Osteocyte (in vitro differentiated cells): ENCODE measurements at regions not wholly inside any gene's neighbourhood (a gene's known extent, or its start where the extent isn't known, plus 50 kb on each side); places are given as distances from the start of the nearest gene placed in this dataset.

Source experiments
- DNase-seq: peaks from one replicate; pipeline ENCODE4 v3.0.0; 2021; ENCODE audit warnings: mixed read lengths; ENCODE audit not compliant: unreplicated experiment; ENCODE audit errors: extremely low spot score
- H3K27ac Mint-ChIP-seq: one replicate; pipeline ENCODE4 v1.8.0; 2021; ENCODE audit warnings: mild to moderate bottlenecking, mixed read lengths; ENCODE audit not compliant: unreplicated experiment
- H3K27me3 Mint-ChIP-seq: one replicate; pipeline ENCODE4 v1.8.0; 2021; ENCODE audit warnings: mixed read lengths; ENCODE audit not compliant: unreplicated experiment
- H3K36me3 Mint-ChIP-seq: one replicate; pipeline ENCODE4 v1.8.0; 2021; ENCODE audit warnings: mixed read lengths; ENCODE audit not compliant: unreplicated experiment
- H3K4me1 Mint-ChIP-seq: one replicate; pipeline ENCODE4 v1.8.0; 2021; ENCODE audit warnings: mixed read lengths; ENCODE audit not compliant: unreplicated experiment
- H3K4me3 Mint-ChIP-seq: one replicate; pipeline ENCODE4 v1.8.0; 2021; ENCODE audit warnings: mild to moderate bottlenecking, moderate library complexity, mixed read lengths; ENCODE audit not compliant: unreplicated experiment
- H3K9me3 Mint-ChIP-seq: one replicate; pipeline ENCODE4 v1.8.0; 2021; ENCODE audit warnings: mixed read lengths; ENCODE audit not compliant: unreplicated experiment
- TF ChIP-seq, protein P1 (sequence below): fragments of 200-600 bp; sonication (generic); IDR thresholded peaks from 2 replicates; pipeline ENCODE4 v1.5.0; 2021; ENCODE audit warnings: antibody characterized with exemption, mild to moderate bottlenecking, moderate library complexity

DNA sequence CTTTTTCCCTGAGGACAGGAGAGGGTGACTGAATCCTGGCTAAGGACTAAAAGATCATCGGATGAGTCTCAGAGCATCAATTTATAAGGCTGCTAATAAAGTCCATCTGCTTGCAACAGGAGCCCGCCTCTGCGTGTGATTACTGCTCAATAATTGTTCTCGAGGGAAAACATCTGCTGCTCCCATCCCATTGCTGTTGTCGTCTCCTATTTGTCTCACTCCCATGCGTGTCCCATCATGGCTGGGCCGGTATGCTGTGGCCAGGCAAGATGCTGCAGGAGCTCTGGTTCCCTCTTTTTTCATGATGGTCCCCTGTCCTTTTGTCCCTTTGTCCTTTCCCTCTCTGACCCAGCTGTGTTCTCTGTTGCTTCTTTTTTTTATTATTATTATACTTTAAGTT lies 121.2 kb downstream of the SPATA19 start:
- no peaks in the 10 kb centered on the region for H3K4me1 Mint-ChIP-seq
- DNase-seq, result no peak
- H3K27ac Mint-ChIP-seq, result no peak overlapping the region
- no peaks in the 10 kb centered on the region for H3K36me3 Mint-ChIP-seq
- TF ChIP-seq, protein P1, sequence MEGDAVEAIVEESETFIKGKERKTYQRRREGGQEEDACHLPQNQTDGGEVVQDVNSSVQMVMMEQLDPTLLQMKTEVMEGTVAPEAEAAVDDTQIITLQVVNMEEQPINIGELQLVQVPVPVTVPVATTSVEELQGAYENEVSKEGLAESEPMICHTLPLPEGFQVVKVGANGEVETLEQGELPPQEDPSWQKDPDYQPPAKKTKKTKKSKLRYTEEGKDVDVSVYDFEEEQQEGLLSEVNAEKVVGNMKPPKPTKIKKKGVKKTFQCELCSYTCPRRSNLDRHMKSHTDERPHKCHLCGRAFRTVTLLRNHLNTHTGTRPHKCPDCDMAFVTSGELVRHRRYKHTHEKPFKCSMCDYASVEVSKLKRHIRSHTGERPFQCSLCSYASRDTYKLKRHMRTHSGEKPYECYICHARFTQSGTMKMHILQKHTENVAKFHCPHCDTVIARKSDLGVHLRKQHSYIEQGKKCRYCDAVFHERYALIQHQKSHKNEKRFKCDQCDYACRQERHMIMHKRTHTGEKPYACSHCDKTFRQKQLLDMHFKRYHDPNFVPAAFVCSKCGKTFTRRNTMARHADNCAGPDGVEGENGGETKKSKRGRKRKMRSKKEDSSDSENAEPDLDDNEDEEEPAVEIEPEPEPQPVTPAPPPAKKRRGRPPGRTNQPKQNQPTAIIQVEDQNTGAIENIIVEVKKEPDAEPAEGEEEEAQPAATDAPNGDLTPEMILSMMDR, result no peak
- peaks cover 4% of the 10 kb centered on the region for H3K9me3 Mint-ChIP-seq
- H3K4me3 Mint-ChIP-seq, result no peak overlapping the region
- H3K27me3 Mint-ChIP-seq, result no peaks in the 10 kb centered on the region

DNA sequence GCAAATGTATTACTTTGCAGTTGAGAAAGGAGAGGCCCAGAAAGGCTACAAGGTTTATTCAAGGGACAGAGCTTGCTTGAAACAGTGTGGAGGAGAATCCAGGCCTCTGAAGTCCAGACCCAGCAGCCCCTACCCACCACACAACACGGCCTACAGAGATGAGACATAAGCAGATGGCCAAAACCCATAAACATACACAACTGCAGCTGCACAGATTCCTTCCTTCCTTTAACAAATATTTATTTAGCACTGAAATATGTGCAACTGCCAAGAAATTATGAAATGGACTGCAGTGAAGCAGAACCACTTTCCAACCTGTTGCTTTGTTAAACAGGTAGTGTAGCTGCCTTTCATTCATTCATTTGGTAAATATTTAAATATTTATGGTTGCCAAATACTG lies 122.3 kb downstream of the SPATA19 start:
- Mint-ChIP-seq H3K36me3 (no peaks in the 10 kb centered on the region), H3K27ac (no peak overlapping the region), H3K4me1 (no peaks in the 10 kb centered on the region), H3K4me3 (no peak overlapping the region), H3K27me3 (no peaks in the 10 kb centered on the region), H3K9me3 (peaks cover 4% of the 10 kb centered on the region)
- DNase-seq, result no peak
- TF ChIP-seq, protein P1, result no peak

DNA sequence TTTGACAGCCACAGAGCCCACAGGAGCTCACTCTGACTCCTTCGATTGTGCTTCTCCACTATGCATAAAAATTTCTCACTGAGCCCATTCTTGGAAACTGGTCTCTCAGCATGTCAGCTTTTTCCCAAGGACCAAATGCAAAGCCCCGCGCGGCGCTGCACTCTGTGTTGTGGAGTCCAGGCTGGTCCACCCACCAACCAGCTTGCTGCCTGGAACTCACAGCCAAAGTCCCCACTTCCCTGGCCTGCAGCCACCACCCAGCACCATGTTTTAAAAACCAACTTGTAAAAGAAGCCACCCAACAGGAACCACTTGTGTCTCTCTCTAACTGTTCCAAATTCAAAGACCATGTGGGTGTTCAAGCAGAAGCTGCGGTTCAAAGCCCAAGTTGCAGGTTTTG lies 124.4 kb downstream of the SPATA19 start:
- Mint-ChIP-seq H3K4me1 (no peaks in the 10 kb centered on the region), H3K27me3 (no peaks in the 10 kb centered on the region), H3K4me3 (no peak overlapping the region), H3K36me3 (no peaks in the 10 kb centered on the region), H3K9me3 (peaks cover 4% of the 10 kb centered on the region), H3K27ac (no peak overlapping the region)
- TF ChIP-seq, protein P1, result no peak
- DNase-seq, result no peak

DNA sequence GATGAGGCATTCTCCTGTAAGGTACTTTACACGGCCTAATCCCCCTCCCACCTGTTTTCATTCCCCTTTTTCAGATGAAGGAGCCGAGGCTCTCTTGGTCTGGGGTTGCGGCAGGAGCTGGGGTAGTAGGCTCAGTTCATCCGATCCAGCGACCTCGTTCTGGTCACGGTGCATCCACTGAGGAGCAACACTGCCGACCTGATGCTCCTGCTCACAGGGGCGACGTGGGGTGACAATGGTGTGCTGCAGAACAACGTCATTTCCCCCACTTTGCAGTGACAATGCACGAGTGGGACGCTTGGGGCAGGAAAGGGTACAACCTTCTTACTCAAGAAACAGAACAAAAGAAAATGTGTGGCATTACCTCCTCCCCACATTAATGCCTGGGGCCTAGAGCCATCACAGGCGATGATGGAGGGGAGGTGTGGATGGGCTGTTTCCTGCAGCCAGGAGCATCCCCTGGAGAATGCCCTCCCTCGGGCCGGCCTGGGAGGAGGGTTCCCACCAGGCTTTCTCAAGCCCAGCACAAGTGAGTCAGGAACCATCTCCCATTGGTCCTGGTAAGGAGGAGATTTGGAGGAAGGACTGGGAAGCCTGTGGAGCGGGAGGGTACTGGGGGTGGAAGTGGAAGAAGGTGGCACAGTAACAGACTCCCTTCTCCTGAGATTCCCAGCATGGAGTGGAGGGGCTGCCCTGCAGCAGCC lies 125.6 kb downstream of the SPATA19 start:
- peak; percentile 67 for DNase-seq
- no peaks in the 10 kb centered on the region for H3K27me3 Mint-ChIP-seq
- TF ChIP-seq, protein P1, result no peak
- H3K36me3 Mint-ChIP-seq, result no peaks in the 10 kb centered on the region
- no peak overlapping the region for H3K27ac Mint-ChIP-seq
- no peak overlapping the region for H3K4me3 Mint-ChIP-seq
- H3K4me1 Mint-ChIP-seq, result no peaks in the 10 kb centered on the region
- no peaks in the 10 kb centered on the region for H3K9me3 Mint-ChIP-seq

DNA sequence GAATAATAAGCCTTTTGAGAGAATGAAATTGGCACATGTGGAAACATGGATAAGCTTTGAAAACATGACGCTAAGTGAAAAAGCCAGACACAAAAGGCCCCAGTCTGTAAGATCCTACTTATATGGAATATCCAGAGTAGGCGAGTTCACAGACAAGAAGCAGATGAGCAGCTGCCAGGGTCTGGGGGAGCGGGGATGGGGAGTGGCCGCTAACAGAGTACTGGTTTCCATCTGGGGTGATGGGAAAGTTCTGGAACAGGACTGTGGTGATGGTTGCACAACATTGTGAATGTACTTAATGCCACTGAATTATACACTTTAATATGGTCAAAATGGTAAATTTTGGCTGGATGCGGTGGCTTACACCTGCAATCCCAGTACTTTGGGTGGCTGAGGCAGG lies 126.5 kb downstream of the SPATA19 start:
- peak; percentile 75 for DNase-seq
- no peaks in the 10 kb centered on the region for H3K36me3 Mint-ChIP-seq
- H3K27me3 Mint-ChIP-seq, result no peaks in the 10 kb centered on the region
- TF ChIP-seq, protein P1, result no peak
- no peak overlapping the region for H3K27ac Mint-ChIP-seq
- H3K4me1 Mint-ChIP-seq, result no peaks in the 10 kb centered on the region
- H3K9me3 Mint-ChIP-seq, result no peaks in the 10 kb centered on the region
- H3K4me3 Mint-ChIP-seq, result no peak overlapping the region
